Neuronal stem cell (in vitro differentiated cells): ENCODE measurements at regions not wholly inside any gene's neighbourhood (a gene's known extent, or its start where the extent isn't known, plus 50 kb on each side); places are given as distances from the start of the nearest gene placed in this dataset.

Source experiments
- DNase-seq: peaks from one replicate; pipeline ENCODE4 v3.0.0-alpha.2; 2013; ENCODE audit warnings: low spot score
- H2AFZ ChIP-seq: one replicate; pipeline ENCODE4 v1.6.1; 2013; ENCODE audit warnings: mild to moderate bottlenecking, low read length, inconsistent platforms
- H2AK5ac ChIP-seq: 2 replicates; pipeline ENCODE4 v1.6.1; 2013; ENCODE audit warnings: low read depth, mild to moderate bottlenecking, inconsistent platforms, low read length, moderate library complexity, mixed read lengths
- H2BK120ac ChIP-seq: 2 replicates; pipeline ENCODE4 v1.6.1; 2013; ENCODE audit warnings: low read depth, mild to moderate bottlenecking, inconsistent platforms, low read length, moderate library complexity, mixed read lengths
- H2BK12ac ChIP-seq: one replicate; pipeline ENCODE4 v1.6.1; 2013; ENCODE audit warnings: low read length, inconsistent platforms
- H2BK15ac ChIP-seq: 2 replicates; pipeline ENCODE4 v1.6.1; 2013; ENCODE audit warnings: mild to moderate bottlenecking, low read length, inconsistent platforms, mixed read lengths
- H2BK5ac ChIP-seq: one replicate; pipeline ENCODE4 v1.6.1; 2013; ENCODE audit warnings: inconsistent platforms, mild to moderate bottlenecking, low read length, moderate library complexity
- H3K14ac ChIP-seq: one replicate; pipeline ENCODE4 v1.6.1; 2013; ENCODE audit warnings: low read length, inconsistent platforms
- H3K18ac ChIP-seq: 2 replicates; pipeline ENCODE4 v1.6.1; 2013; ENCODE audit warnings: low read length, inconsistent platforms
- H3K23ac ChIP-seq: 2 replicates; pipeline ENCODE4 v1.6.1; 2013; ENCODE audit warnings: low read depth, mild to moderate bottlenecking, mixed read lengths, low read length, inconsistent platforms; ENCODE audit not compliant: poor library complexity
- H3K27ac ChIP-seq: replicated peaks from 3 replicates; pipeline ENCODE4 v1.5.1; 2013; ENCODE audit warnings: low read length, inconsistent platforms
- H3K27me3 ChIP-seq, 3 experiments: 2 replicates each; pipeline ENCODE4 v1.6.1; 2013; ENCODE audit warnings: low read length in 3 of 3, mild to moderate bottlenecking in 2 of 3, inconsistent platforms in 1 of 3, low read depth in 1 of 3, mixed read lengths in 1 of 3, moderate library complexity in 1 of 3; ENCODE audit not compliant: control insufficient read depth in 3 of 3, insufficient read depth in 3 of 3
- H3K36me3 ChIP-seq, 2 donors: replicated peaks in 1 of 2; 2 replicates each; pipeline ENCODE4 v1.6.1; 2013; ENCODE audit warnings: low read length in 2 of 2; ENCODE audit not compliant: control insufficient read depth in 2 of 2, insufficient read depth in 2 of 2
- H3K4ac ChIP-seq: 2 replicates; pipeline ENCODE4 v1.6.1; 2013; ENCODE audit warnings: inconsistent platforms, mild to moderate bottlenecking, low read length, moderate library complexity
- H3K4me1 ChIP-seq, 2 donors: 1 replicate in 1 of 2; 2 replicates in 1 of 2; pipeline ENCODE4 v1.6.1; 2013; ENCODE audit warnings: low read length in 2 of 2, low read depth in 1 of 2; ENCODE audit not compliant: control insufficient read depth in 2 of 2, insufficient read depth in 1 of 2
- H3K4me2 ChIP-seq: one replicate; pipeline ENCODE4 v1.6.1; 2013; ENCODE audit warnings: mild to moderate bottlenecking, low read length, inconsistent platforms; ENCODE audit not compliant: insufficient read depth, poor library complexity, severe bottlenecking
- H3K4me3 ChIP-seq, 2 donors: 2 replicates each; pipeline ENCODE4 v1.5.1; 2013; ENCODE audit warnings: low read length in 2 of 2, mild to moderate bottlenecking in 2 of 2, inconsistent platforms in 1 of 2, moderate library complexity in 1 of 2
- H3K79me1 ChIP-seq: one replicate; pipeline ENCODE4 v1.6.1; 2013; ENCODE audit warnings: low read depth, mild to moderate bottlenecking, inconsistent platforms, low read length, moderate library complexity
- H3K9ac ChIP-seq: one replicate; pipeline ENCODE4 v1.6.1; 2013; ENCODE audit warnings: mild to moderate bottlenecking, low read depth, low read length, inconsistent platforms; ENCODE audit not compliant: poor library complexity
- H3K9me3 ChIP-seq, 2 donors: replicated peaks in 1 of 2; 2 replicates each; pipeline versions ENCODE3 to v1.6.1; 2013; ENCODE audit warnings: low read length in 2 of 2, mild to moderate bottlenecking in 2 of 2, inconsistent platforms in 1 of 2, low read depth in 1 of 2, mixed read lengths in 1 of 2, moderate library complexity in 1 of 2; ENCODE audit not compliant: control insufficient read depth in 2 of 2, insufficient read depth in 1 of 2
- H4K8ac ChIP-seq: one replicate; pipeline ENCODE4 v1.6.1; 2013; ENCODE audit warnings: low read depth, mild to moderate bottlenecking, inconsistent platforms, low read length, moderate library complexity
- H4K91ac ChIP-seq: one replicate; pipeline ENCODE4 v1.6.1; 2013; ENCODE audit warnings: low read length, low read depth, mild to moderate bottlenecking, inconsistent platforms; ENCODE audit not compliant: poor library complexity
- WGBS, 2 donors: extraction: QIAGEN DNeasy Blood & Tissue Kit; methylation state at CpG; one replicate each; pipeline ENCODE4 v1.1.7; 2013; ENCODE audit warnings: missing lambda C conversion rate in 2 of 2, mixed read lengths in 1 of 2; ENCODE audit not compliant: insufficient read length in 2 of 2, insufficient replicate concordance in 1 of 2; ENCODE audit errors: extremely low coverage in 2 of 2; 5-methylcytosine and 5-hydroxymethylcytosine counted together

GRCh38 chr10:107855301-107856046 lies 691.0 kb upstream of the SORCS1 start:
- Histone ChIP-seq H2BK5ac (no peak overlapping the region), H3K9ac (no peak overlapping the region)

GRCh38 chr10:107848726-107849360 lies 684.3 kb upstream of the SORCS1 start:
- Histone ChIP-seq H3K4me1 (no peaks in the 10 kb centered on the region), H2BK5ac (no peak overlapping the region), H3K4ac (no peak overlapping the region), H3K18ac (no peak overlapping the region), H3K36me3 (no peaks in the 10 kb centered on the region), H3K27ac (no peak overlapping the region), H4K8ac (no peak overlapping the region), H3K23ac (no peak overlapping the region), H2AK5ac (no peak overlapping the region), H3K27me3 (no peaks in the 10 kb centered on the region), H3K79me1 (no peaks in the 10 kb centered on the region), H3K9ac (no peak overlapping the region), H3K9me3 (no peaks in the 10 kb centered on the region), H3K4me2 (no peak overlapping the region), H3K14ac (no peak overlapping the region), H4K91ac (no peak overlapping the region), H2AFZ (no peak overlapping the region), H2BK120ac (no peak overlapping the region), H2BK15ac (no peak overlapping the region), H2BK12ac (no peak overlapping the region), H3K4me3 (no peak overlapping the region)
- no peak for DNase-seq
- WGBS, 2 donors, result no CpG with 5 or more reads among the region's 8 CpGs

More at GRCh38 chr10:107855301-107856046, 691.0 kb upstream of the SORCS1 start:
- no peak overlapping the region for H3K18ac ChIP-seq
- no peak overlapping the region for H3K4ac ChIP-seq
- H3K36me3 ChIP-seq, result no peaks in the 10 kb centered on the region
- H3K23ac ChIP-seq, result no peak overlapping the region
- H4K8ac ChIP-seq, result no peak overlapping the region
- no peak overlapping the region for H2BK12ac ChIP-seq
- no peak overlapping the region for H2BK120ac ChIP-seq
- H3K27ac ChIP-seq, result no peak overlapping the region
- no peak overlapping the region for H4K91ac ChIP-seq
- no peak overlapping the region for H3K14ac ChIP-seq
- no peaks in the 10 kb centered on the region for H3K4me1 ChIP-seq
- no peak overlapping the region for H3K4me3 ChIP-seq
- no peak overlapping the region for H2AFZ ChIP-seq
- H2AK5ac ChIP-seq, result no peak overlapping the region
- H3K79me1 ChIP-seq, result no peaks in the 10 kb centered on the region
- no peaks in the 10 kb centered on the region for H3K9me3 ChIP-seq
- no peak for DNase-seq
- WGBS, 2 donors, result no CpG with 5 or more reads among the region's 4 CpGs
- no peaks in the 10 kb centered on the region for H3K27me3 ChIP-seq
- no peak overlapping the region for H2BK15ac ChIP-seq
- H3K4me2 ChIP-seq, result no peak overlapping the region

GRCh38 chr10:107847620-107848019 lies 683.1 kb upstream of the SORCS1 start:
- no peak overlapping the region for H3K4me3 ChIP-seq
- H3K27ac ChIP-seq, result no peak overlapping the region
- no peak overlapping the region for H3K4ac ChIP-seq
- H3K36me3 ChIP-seq, result no peaks in the 10 kb centered on the region
- no peak overlapping the region for H2BK12ac ChIP-seq
- no peak overlapping the region for H4K91ac ChIP-seq
- no peak overlapping the region for H2BK15ac ChIP-seq
- no peak overlapping the region for H3K23ac ChIP-seq
- H3K79me1 ChIP-seq, result no peaks in the 10 kb centered on the region
- H2BK120ac ChIP-seq, result no peak overlapping the region
- no peak overlapping the region for H3K9ac ChIP-seq
- no peaks in the 10 kb centered on the region for H3K27me3 ChIP-seq
- H2AFZ ChIP-seq, result no peak overlapping the region
- no peak overlapping the region for H3K14ac ChIP-seq
- H3K18ac ChIP-seq, result no peak overlapping the region
- no peak for DNase-seq
- H4K8ac ChIP-seq, result no peak overlapping the region
- no peak overlapping the region for H3K4me2 ChIP-seq
- no peaks in the 10 kb centered on the region for H3K4me1 ChIP-seq
- WGBS, 2 donors, result no CpG with 5 or more reads among the region's 2 CpGs
- H3K9me3 ChIP-seq, result no peaks in the 10 kb centered on the region
- no peak overlapping the region for H2BK5ac ChIP-seq
- no peak overlapping the region for H2AK5ac ChIP-seq

- H3K4me3 ChIP-seq, result no peak overlapping the region
- no peak overlapping the region for H2BK120ac ChIP-seq
- H4K91ac ChIP-seq, result no peak overlapping the region
- H3K4me2 ChIP-seq, result no peak overlapping the region
- H3K79me1 ChIP-seq, result no peaks in the 10 kb centered on the region
- WGBS, 2 donors, result no CpG with 5 or more reads among the region's 1 CpG
- H3K27ac ChIP-seq, result no peak overlapping the region
- H3K27me3 ChIP-seq, result no peaks in the 10 kb centered on the region
- no peak overlapping the region for H3K23ac ChIP-seq
- H2AFZ ChIP-seq, result no peak overlapping the region
- DNase-seq, result no peak
- no peak overlapping the region for H3K9ac ChIP-seq
- no peak overlapping the region for H2AK5ac ChIP-seq
- H4K8ac ChIP-seq, result no peak overlapping the region
- H2BK15ac ChIP-seq, result no peak overlapping the region
- no peak overlapping the region for H3K4ac ChIP-seq
- H3K18ac ChIP-seq, result no peak overlapping the region
- H3K4me1 ChIP-seq, result peaks cover 0 to 2% of the 10 kb centered on the region in 2 donors
- H3K36me3 ChIP-seq, result no peaks in the 10 kb centered on the region
- H3K9me3 ChIP-seq, result no peaks in the 10 kb centered on the region
- H2BK12ac ChIP-seq, result no peak overlapping the region
- no peak overlapping the region for H3K14ac ChIP-seq
- no peak overlapping the region for H2BK5ac ChIP-seq
Measured at GRCh38 chr10:107834706-107835105, 670.2 kb upstream of the SORCS1 start.
